Esophagus muscularis mucosa (tissue), 4 donors: ENCODE measurements at regions not wholly inside any gene's neighbourhood (a gene's known extent, or its start where the extent isn't known, plus 50 kb on each side); places are given as distances from the start of the nearest gene placed in this dataset.

ENCODE experiments used
- DNase-seq: peaks from one replicate; pipeline ENCODE4 v3.0.0-alpha.2; 2017; ENCODE audit errors: extremely low spot score
- H3K27ac ChIP-seq, 4 donors: fragments of 200-600 bp; sonication (generic); replicated peaks in 1 of 4; 1 replicate in 3 of 4; 2 replicates in 1 of 4; pipeline ENCODE4 v1.5.1; 2016 to 2019; ENCODE audit warnings: mild to moderate bottlenecking in 1 of 4
- H3K27me3 ChIP-seq, 4 donors: fragments of 200-600 bp; sonication (generic); one replicate each; pipeline versions ENCODE4 v1.5.1 to v1.6.0; 2016 to 2019
- H3K36me3 ChIP-seq, 4 donors: fragments of 200-600 bp; sonication (generic); one replicate each; pipeline ENCODE4 v1.5.1; 2016 to 2019
- H3K4me1 ChIP-seq, 4 donors: fragments of 200-600 bp; sonication (generic); one replicate each; pipeline ENCODE4 v1.5.1; 2016 to 2019
- H3K4me3 ChIP-seq, 4 donors: fragments of 200-600 bp; sonication (generic); 1 replicate in 2 of 4; 2 replicates in 2 of 4; pipeline ENCODE4 v1.5.1; 2016 to 2019; ENCODE audit warnings: mild to moderate bottlenecking in 4 of 4, moderate library complexity in 1 of 4
- H3K9me3 ChIP-seq, 4 donors: fragments of 200-600 bp; sonication (generic); 1 replicate in 3 of 4; 2 replicates in 1 of 4; pipeline ENCODE4 v1.5.1; 2016 to 2019
- EP300 ChIP-seq: sonication (generic); formaldehyde crosslinking; IDR thresholded peaks from one replicate; pipeline ENCODE4 v1.6.1; 2017; ENCODE audit warnings: antibody characterized with exemption
- POLR2A ChIP-seq: fragments of 450-650 bp; IDR thresholded peaks from one replicate; pipeline ENCODE4 v1.6.1; 2017; ENCODE audit warnings: antibody characterized with exemption, moderate library complexity, mild to moderate bottlenecking, low read depth
- POLR2AphosphoS5 ChIP-seq, 2 donors: sonication (generic); formaldehyde crosslinking; IDR thresholded peaks; one replicate each; pipeline ENCODE4 v1.6.1; 2017; ENCODE audit warnings: antibody characterized with exemption in 2 of 2
- WGBS: methylation state at CpG from one replicate; pipeline ENCODE4 v1.1.5; 2018; 5-methylcytosine and 5-hydroxymethylcytosine counted together
- intact Hi-C: fragments of 100-400 bp; cut with DNase I; formaldehyde crosslinking; loops from one replicate; pipeline ENCODE4 v1.15.1; 2023
- TF ChIP-seq, protein P1 (sequence below), 3 experiments: fragments of 200-600 bp in 2 of 3; fragments of 450-650 bp in 1 of 3; sonication (generic) in 2 of 3; IDR thresholded peaks; one replicate each; pipeline ENCODE4 v1.5.1; 2017 to 2019; ENCODE audit warnings: antibody characterized with exemption in 3 of 3, mild to moderate bottlenecking in 2 of 3, moderate library complexity in 1 of 3

DNA sequence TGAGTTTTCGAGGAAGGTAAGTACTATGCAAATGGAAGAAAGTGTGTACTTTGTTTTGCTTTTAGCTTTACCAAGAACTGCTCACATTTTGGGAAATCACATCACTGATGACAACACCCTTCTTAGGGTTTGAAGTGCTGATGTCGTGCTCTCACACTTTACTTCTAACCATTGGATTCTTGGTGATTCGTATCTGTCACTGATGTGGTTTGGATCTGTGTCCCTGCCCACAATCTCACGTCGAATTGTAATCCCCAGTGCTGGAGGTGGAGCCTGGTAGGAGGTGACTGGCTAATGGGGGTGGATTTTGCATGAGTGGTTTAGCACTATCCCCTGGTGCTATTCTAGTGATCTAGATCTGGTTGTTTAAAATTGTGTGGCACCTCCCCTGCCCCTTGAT, 75.4 kb upstream of the RGMA start:
- intact Hi-C loops: no loop called here
- DNase-seq: no peak
- TF ChIP-seq POLR2AphosphoS5 (IDR thresholded peaks at IDR 0.05) (no peak), POLR2A (no peak), EP300 (no peak)
- TF ChIP-seq, protein P1, sequence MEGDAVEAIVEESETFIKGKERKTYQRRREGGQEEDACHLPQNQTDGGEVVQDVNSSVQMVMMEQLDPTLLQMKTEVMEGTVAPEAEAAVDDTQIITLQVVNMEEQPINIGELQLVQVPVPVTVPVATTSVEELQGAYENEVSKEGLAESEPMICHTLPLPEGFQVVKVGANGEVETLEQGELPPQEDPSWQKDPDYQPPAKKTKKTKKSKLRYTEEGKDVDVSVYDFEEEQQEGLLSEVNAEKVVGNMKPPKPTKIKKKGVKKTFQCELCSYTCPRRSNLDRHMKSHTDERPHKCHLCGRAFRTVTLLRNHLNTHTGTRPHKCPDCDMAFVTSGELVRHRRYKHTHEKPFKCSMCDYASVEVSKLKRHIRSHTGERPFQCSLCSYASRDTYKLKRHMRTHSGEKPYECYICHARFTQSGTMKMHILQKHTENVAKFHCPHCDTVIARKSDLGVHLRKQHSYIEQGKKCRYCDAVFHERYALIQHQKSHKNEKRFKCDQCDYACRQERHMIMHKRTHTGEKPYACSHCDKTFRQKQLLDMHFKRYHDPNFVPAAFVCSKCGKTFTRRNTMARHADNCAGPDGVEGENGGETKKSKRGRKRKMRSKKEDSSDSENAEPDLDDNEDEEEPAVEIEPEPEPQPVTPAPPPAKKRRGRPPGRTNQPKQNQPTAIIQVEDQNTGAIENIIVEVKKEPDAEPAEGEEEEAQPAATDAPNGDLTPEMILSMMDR (IDR thresholded peaks at IDR 0.05): no peak
- no peaks in the 10 kb centered on the region for H3K36me3 ChIP-seq
- no peaks in the 10 kb centered on the region for H3K9me3 ChIP-seq
- H3K4me3 ChIP-seq: no peak overlapping the region
- H3K4me1 ChIP-seq: no peaks in the 10 kb centered on the region
- H3K27ac ChIP-seq: no peak overlapping the region
- no peaks in the 10 kb centered on the region for H3K27me3 ChIP-seq
- WGBS: 77% methylated on average over 5 of the region's 5 CpGs

DNA sequence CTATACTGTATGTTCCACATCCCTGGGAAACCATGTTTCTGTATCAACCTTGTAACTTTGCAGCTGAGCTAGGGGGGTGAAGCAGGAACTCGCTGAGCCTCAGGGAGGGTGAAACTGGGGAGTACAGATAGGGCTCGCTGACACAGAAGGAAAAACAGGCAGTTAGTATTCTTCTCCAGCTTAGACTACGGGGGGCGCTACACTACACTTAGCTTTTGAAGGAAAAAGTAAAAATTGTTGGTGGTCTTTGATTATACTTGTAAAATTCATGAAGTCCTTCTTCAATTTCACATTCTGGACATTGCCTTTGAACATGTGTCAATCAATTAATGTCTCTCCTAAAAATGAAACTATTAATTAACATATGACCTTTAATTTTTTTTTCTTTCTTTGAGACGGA, 73.5 kb upstream of the RGMA start:
- Histone ChIP-seq H3K4me3 (no peak overlapping the region), H3K27me3 (no peaks in the 10 kb centered on the region), H3K9me3 (no peaks in the 10 kb centered on the region), H3K36me3 (no peaks in the 10 kb centered on the region), H3K27ac (no peak overlapping the region), H3K4me1 (no peaks in the 10 kb centered on the region)
- 96% methylated on average over 5 of the region's 5 CpGs for WGBS
- intact Hi-C loops: no loop called here
- TF ChIP-seq EP300 (no peak), POLR2A (no peak), POLR2AphosphoS5 (IDR thresholded peaks at IDR 0.05) (no peak)
- no peak for DNase-seq

DNA sequence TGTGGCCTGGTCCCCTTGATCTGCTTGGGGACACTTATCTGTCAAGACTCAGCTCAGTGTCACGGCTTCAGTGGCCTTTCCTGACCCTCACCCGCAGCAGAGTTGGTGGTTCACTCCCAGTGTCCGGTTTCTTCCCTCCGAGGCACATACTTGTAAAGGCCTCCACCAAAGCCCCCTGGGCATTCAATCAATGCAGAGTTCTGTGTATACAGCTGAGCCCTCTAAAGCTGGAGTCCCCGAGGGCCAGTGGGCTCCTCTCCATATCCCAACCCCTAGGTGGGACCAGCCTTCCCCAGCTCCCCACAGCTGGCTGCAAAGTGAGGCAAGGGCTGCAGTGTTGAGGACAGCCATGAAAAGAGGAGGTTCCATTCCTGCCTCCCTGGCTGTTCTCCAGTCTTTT, 70.9 kb upstream of the RGMA start:
- intact Hi-C loops: no loop called here
- no peaks in the 10 kb centered on the region for H3K9me3 ChIP-seq

DNA sequence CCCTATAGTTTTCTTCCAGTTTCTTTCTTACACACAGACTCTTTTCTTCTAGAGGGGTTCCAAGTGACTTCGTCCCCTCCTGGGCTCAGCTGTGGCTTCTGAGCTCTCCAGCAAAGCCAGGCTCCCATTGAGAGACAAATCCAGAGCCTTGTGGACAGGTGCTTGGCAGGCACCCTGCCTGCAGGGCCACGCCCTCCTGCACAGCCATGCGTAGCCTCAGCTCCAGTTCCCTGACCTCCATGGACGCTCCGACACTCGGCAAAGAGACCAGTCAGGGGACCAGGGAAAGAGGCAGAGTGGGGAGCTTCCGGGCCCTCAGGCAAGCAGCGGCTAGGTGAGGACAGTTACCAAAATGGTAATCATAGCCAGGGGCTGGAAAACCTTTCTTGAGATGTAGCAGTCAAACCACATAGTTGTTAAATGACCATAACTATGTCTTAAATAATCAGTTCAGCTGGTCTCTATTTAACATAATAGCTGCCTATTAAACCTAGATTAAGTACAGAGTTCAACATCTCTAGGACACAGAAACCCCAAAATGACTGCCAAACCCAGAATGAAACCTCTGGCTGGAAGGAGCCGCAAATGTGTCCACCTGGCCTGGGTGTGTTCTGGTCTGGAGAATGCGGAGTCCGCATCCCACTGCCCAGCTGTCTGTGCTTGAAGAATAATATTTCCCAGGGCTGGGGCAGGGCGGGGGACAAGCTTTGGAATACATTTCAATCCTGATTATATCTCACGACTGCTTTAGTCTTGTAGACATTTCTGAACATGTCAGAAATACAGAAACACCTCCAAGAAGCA, 69.3 kb upstream of the RGMA start:
- Histone ChIP-seq H3K27me3 (no peaks in the 10 kb centered on the region), H3K4me3 (no peak overlapping the region), H3K9me3 (no peaks in the 10 kb centered on the region), H3K4me1 (peaks cover 1 to 14% (median 12%) of the 10 kb centered on the region in 4 donors), H3K36me3 (no peaks in the 10 kb centered on the region), H3K27ac (no peak overlapping the region)
- intact Hi-C loops: no loop called here
- TF ChIP-seq, protein P1 (IDR thresholded peaks at IDR 0.05): no peak
- TF ChIP-seq EP300 (no peak), POLR2A (no peak), POLR2AphosphoS5 (IDR thresholded peaks at IDR 0.05) (no peak)
- WGBS: 84% methylated on average over 11 of the region's 13 CpGs
- no peak for DNase-seq

More for the DNA sequence above, 70.9 kb upstream of the RGMA start:
- Histone ChIP-seq H3K27me3 (no peaks in the 10 kb centered on the region), H3K27ac (no peak overlapping the region), H3K4me3 (no peak overlapping the region), H3K36me3 (no peaks in the 10 kb centered on the region), H3K4me1 (no peaks in the 10 kb centered on the region)
- DNase-seq: no peak
- 75% methylated on average over 5 of the region's 5 CpGs for WGBS
- TF ChIP-seq EP300 (no peak), POLR2A (no peak), POLR2AphosphoS5 (IDR thresholded peaks at IDR 0.05) (no peak)
- TF ChIP-seq, protein P1 (IDR thresholded peaks at IDR 0.05): no peak

DNA sequence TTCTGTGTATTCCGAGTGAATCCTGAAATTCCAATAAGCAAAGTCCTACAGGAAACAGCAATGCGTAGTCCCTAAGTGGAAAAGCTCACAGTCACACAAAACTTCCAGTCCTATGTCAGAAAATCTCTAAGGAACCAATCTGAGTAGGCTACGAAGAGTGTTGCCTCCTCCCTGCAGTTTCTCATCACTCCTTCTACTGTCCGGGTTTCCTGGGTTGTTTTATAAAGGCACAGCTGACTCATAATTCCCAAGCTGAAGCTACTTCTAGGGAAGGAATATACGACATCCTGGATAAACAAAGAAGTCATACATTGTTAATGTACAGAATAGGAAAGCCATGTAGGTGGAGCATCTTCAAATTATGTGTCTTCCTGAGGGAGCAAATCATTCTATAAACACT, 65.7 kb upstream of the RGMA start:
- H3K27ac ChIP-seq: no peak overlapping the region
- DNase-seq: no peak
- no peaks in the 10 kb centered on the region for H3K27me3 ChIP-seq
- no peaks in the 10 kb centered on the region for H3K36me3 ChIP-seq
- H3K4me1 ChIP-seq: peaks cover 15 to 41% (median 30%) of the 10 kb centered on the region in 4 donors
- WGBS: 63% methylated on average over 5 of the region's 5 CpGs
- TF ChIP-seq POLR2A: no peak
- no peak for TF ChIP-seq EP300
- TF ChIP-seq, protein P1 (IDR thresholded peaks at IDR 0.05): no peak
- TF ChIP-seq POLR2AphosphoS5 (IDR thresholded peaks at IDR 0.05): no peak
- intact Hi-C loops: no loop called here
- no peaks in the 10 kb centered on the region for H3K9me3 ChIP-seq
- H3K4me3 ChIP-seq: no peak overlapping the region
